Lung (tissue), 11 donors: ENCODE measurements at regions not wholly inside any gene's neighbourhood (a gene's known extent, or its start where the extent isn't known, plus 50 kb on each side); places are given as distances from the start of the nearest gene placed in this dataset.
"Not testable (repeated sequence)": the region's sequence is repeated elsewhere in the genome, so short reads cannot be mapped to it uniquely, and the experiment has no call there.

Experiments used
- ATAC-seq: fragments of 200-7000 bp; cut with Tn5 transposase; one replicate; pipeline ENCODE4 v1.9.1; 2020; ENCODE audit warnings: moderate number of reproducible peaks; ENCODE audit not compliant: insufficient read depth, low FRiP score
- DNase-seq, 3 donors: peaks; one replicate each; pipeline ENCODE4 v3.0.0-alpha.2; 2013 to 2017
- H3K27ac ChIP-seq, 2 donors: one replicate each; pipeline ENCODE4 v1.5.1; 2013; ENCODE audit warnings: mild to moderate bottlenecking in 2 of 2, moderate library complexity in 2 of 2, control low read depth in 1 of 2, inconsistent platforms in 1 of 2, low read depth in 1 of 2, low read length in 1 of 2
- H3K27me3 ChIP-seq, 3 donors: one replicate each; pipeline ENCODE4 v1.5.1; 2013; ENCODE audit warnings: low read length in 2 of 3; ENCODE audit not compliant: control insufficient read depth in 3 of 3, insufficient read depth in 3 of 3
- H3K36me3 ChIP-seq, 4 donors: one replicate each; pipeline ENCODE4 v1.5.1; 2013; ENCODE audit warnings: low read length in 4 of 4, mild to moderate bottlenecking in 1 of 4, moderate library complexity in 1 of 4; ENCODE audit not compliant: control insufficient read depth in 4 of 4, insufficient read depth in 4 of 4
- H3K4me1 ChIP-seq, 5 donors: one replicate each; pipeline ENCODE4 v1.5.1; 2013; ENCODE audit warnings: low read length in 5 of 5, mild to moderate bottlenecking in 2 of 5, moderate library complexity in 1 of 5; ENCODE audit not compliant: control insufficient read depth in 5 of 5, insufficient read depth in 5 of 5
- H3K4me3 ChIP-seq: one replicate; pipeline ENCODE4 v1.5.1; 2013; ENCODE audit warnings: mild to moderate bottlenecking, control low read depth, moderate library complexity
- H3K9ac ChIP-seq, 2 donors: one replicate each; pipeline ENCODE4 v1.5.1; 2013; ENCODE audit warnings: low read length in 2 of 2, control low read depth in 1 of 2; ENCODE audit not compliant: insufficient read depth in 1 of 2
- H3K9me3 ChIP-seq, 4 donors: one replicate each; pipeline ENCODE4 v1.5.1; 2013; ENCODE audit warnings: low read length in 3 of 4, mild to moderate bottlenecking in 1 of 4, moderate library complexity in 1 of 4; ENCODE audit not compliant: control insufficient read depth in 4 of 4, insufficient read depth in 3 of 4
- CTCF ChIP-seq: IDR thresholded peaks from 2 replicates; pipeline ENCODE4 v1.5.1; 2012; ENCODE audit warnings: mild to moderate bottlenecking; ENCODE audit errors: control extremely low read depth, extremely low read depth
- WGBS, 2 donors: extraction: QIAGEN DNeasy Blood & Tissue Kit; methylation state at CpG; one replicate each; pipeline ENCODE4 v1.1.7; 2013; 5-methylcytosine and 5-hydroxymethylcytosine counted together
- donor health status: control.
- donor health status: control.
- donor health status: Bipolar disorder and iron deficiency.
- donor health status: healthy.
- donor health status: DM: yes; HTN: yes; CAD: no.

- Histone ChIP-seq H3K27ac (no peak overlapping the region), H3K4me1 (peaks cover 0 to 9% (median 0%) of the 10 kb centered on the region in 5 donors), H3K9ac (no peak overlapping the region), H3K4me3 (no peak overlapping the region), H3K27me3 (no peaks in the 10 kb centered on the region), H3K36me3 (no peaks in the 10 kb centered on the region), H3K9me3 (no peaks in the 10 kb centered on the region)
- TF ChIP-seq CTCF = no peak
- whole genome bisulfite sequencing, 2 donors = 93 to 97% methylated on average over 3 of the region's 3 CpGs
- DNase-seq (no peak), ATAC-seq (no peak)
These were observed 67.6 kb upstream of the TMC1 start for GRCh38 chr9:72453797-72454196.

DNA sequence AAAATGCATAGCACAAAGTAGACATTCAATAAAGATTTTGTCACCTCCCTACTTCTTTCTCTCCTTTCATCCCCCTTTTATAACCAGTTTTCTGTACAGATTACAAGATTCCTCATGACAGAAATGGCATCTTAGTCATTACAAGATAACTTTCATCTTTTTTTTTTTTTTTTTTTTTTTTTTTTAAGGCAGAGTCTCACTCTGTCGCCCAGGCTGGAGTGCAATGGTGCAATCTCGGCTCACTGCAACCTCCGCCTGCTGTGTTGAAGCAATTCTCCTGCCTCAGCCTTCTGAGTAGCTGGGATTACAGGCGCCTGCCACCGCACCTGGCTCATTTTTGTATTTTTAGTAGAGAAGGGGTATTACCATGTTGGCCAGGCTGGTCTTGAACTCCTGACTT lies 75.2 kb upstream of the TMC1 start:
- not testable (repeated sequence) for ATAC-seq, H3K27me3 ChIP-seq, H3K9ac ChIP-seq, H3K27ac ChIP-seq, DNase-seq, H3K36me3 ChIP-seq, H3K4me3 ChIP-seq, H3K9me3 ChIP-seq, H3K4me1 ChIP-seq
- 37 to 65% methylated on average over 5 of the region's 5 CpGs for WGBS, 2 donors

DNA sequence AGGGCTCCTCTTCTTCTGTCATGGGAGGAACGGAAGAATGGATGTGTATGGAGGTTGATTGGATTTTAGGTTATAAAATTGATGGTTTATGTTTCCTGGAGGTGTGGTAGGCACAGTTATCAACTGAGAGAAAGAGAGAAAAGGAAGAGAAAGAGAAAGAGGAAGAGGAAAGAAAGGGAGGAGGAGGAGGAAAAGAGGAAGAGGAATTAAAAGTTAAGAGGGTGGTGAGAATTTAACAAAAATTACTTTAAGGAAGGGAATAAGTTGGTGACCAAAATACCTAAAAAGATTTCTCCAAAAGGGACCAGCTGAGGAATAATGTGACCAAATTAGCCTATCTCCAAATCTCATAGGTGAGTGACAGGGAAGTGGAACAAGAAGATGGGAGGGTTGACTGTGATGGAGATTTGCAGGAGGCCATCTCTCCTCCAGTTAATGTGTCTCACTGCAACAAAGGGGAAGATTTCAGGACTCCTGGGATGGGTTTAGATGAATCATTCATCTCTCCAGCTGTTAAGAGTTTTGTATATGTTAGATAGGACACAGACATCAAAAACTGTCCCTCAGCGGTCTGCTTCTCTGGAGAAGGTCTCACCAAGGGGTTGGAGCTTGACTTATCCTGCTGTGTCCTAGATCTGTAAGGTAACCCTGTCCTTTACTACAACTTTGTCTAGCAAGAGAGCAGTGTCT lies 76.0 kb upstream of the TMC1 start:
- no peak for TF ChIP-seq CTCF
- Histone ChIP-seq H3K27me3 (no peaks in the 10 kb centered on the region), H3K27ac (no peak overlapping the region), H3K36me3 (no peaks in the 10 kb centered on the region), H3K9me3 (no peaks in the 10 kb centered on the region), H3K4me3 (no peak overlapping the region), H3K9ac (no peak overlapping the region), H3K4me1 (peaks cover 0 to 2% (median 0%) of the 10 kb centered on the region in 5 donors)
- no peak for DNase-seq
- 68 to 90% methylated on average over 2 of the region's 2 CpGs for WGBS, 2 donors
- ATAC-seq = no peak

GRCh38 chr9:72444435-72444834 lies 77.0 kb upstream of the TMC1 start:
- H3K4me1 ChIP-seq = peaks cover 0 to 2% (median 0%) of the 10 kb centered on the region in 5 donors
- no peak overlapping the region for H3K4me3 ChIP-seq
- ATAC-seq (no peak), DNase-seq (no peak)
- no peak for TF ChIP-seq CTCF
- no peak overlapping the region for H3K9ac ChIP-seq
- no peaks in the 10 kb centered on the region for H3K9me3 ChIP-seq
- no peak overlapping the region for H3K27ac ChIP-seq
- no peaks in the 10 kb centered on the region for H3K36me3 ChIP-seq
- no peaks in the 10 kb centered on the region for H3K27me3 ChIP-seq
- 48 to 69% methylated on average over 1 of the region's 1 CpG for WGBS, 2 donors
